ENCODE measurements at regions not wholly inside any gene's neighbourhood (a gene's known extent, or its start where the extent isn't known, plus 50 kb on each side); places are given as distances from the start of the nearest gene placed in this dataset.
A peak's percentile ranks its signal among the peaks of the same experiment; 100 is the strongest.
"Not testable (repeated sequence)": the region's sequence is repeated elsewhere in the genome, so short reads cannot be mapped to it uniquely, and the experiment has no call there.

- no peak for FAIRE-seq
- TF ChIP-seq CTCF (IDR thresholded peaks at IDR 0.05; ENCODE audit: insufficient read depth, missing control alignments): no peak
- no peak for DNase-seq (ENCODE audit: insufficient read length, low spot score)
Observed at GRCh38 chr6:93886416-93886815, 467.1 kb upstream of the EPHA7 start.

- no peak for DNase-seq (ENCODE audit: insufficient read length, low spot score)
- no peak for FAIRE-seq
- no peak for TF ChIP-seq CTCF (IDR thresholded peaks at IDR 0.05; ENCODE audit: insufficient read depth, missing control alignments)
Observed at GRCh38 chr6:93859971-93860370, 440.6 kb upstream of the EPHA7 start.

DNA sequence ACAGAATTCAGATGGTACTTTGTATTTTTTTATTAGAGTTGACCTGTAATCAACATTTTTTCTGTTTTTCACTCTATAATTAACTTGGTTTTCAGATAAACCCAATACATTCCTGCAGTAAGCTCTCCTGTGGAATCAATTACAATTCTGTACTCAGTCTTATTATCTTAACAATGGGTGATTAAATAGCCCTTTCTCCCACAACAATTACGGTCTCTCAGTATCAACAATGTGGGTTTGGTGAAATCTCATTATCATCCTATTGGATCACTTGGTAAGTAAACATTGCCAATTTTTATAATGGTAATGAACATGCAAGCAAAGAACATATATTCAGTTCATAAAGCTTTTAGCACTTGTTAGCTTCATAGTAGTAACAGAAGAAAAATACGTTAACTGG, 438.9 kb upstream of the EPHA7 start:
- no peak for TF ChIP-seq CTCF (IDR thresholded peaks at IDR 0.05; ENCODE audit: insufficient read depth, missing control alignments)
- no peak for DNase-seq (ENCODE audit: insufficient read length, low spot score)
- peak; percentile 11 for FAIRE-seq

DNA sequence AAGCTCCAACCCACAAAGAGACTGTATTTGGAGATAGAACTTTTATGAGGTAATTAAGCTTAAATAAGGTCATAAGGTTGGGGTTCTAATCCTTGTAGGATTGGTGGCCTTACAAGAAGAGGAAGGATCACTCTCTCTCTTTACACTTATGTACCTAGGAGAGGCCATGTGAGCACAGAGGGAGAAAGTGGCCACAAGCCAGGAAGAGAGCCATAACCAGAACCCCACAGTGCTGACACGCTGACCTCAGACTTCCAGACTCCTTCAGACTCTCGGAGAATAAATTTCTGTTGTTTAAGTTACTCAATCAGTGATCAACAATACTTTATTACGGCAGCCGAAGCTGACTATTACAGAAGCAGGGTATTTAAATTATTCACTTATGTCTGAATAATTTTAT, 430.5 kb upstream of the EPHA7 start:
- no peak for TF ChIP-seq CTCF (IDR thresholded peaks at IDR 0.05; ENCODE audit: insufficient read depth, missing control alignments)
- no peak for DNase-seq (ENCODE audit: insufficient read length, low spot score)
- FAIRE-seq: no peak

DNA sequence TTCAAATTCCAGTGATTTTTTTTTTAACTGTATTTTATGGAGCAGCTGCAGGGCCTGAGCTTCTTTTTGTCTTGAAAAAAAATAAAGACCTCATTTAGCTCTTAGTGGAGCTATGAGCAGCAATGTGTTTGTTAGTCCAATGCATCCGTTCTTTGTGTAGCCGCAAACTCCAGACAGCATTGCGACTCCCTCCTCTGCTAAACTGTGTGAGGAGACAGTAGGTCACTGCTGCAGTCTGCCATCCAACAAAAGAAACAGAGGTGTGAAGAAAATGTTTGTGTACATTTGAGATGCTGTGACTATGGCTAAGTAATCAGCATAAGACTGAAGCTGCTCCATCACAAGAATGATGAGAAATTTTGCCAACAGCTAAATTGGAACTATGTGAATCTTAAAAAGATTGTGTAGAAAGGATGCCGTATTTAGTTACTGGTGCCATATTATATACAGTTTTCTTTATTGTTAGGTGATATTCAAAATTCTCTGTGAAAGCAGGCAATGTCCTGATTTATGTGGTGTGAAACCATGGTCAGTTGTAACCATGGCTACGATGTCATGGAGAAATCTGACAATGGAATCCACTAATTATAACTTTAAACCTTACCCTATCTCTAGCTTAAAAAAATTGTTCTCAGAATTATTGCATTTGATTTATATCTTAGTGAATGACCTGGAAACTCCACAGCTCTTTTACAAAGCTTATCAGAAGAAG, 428.8 kb upstream of the EPHA7 start:
- DNase-seq (ENCODE audit: insufficient read length, low spot score) (no peak), FAIRE-seq (no peak)
- TF ChIP-seq CTCF (IDR thresholded peaks at IDR 0.05; ENCODE audit: insufficient read depth, missing control alignments): no peak

- no peak for FAIRE-seq
- no peak for DNase-seq (ENCODE audit: insufficient read length, low spot score)
- TF ChIP-seq CTCF (IDR thresholded peaks at IDR 0.05; ENCODE audit: insufficient read depth, missing control alignments): no peak
Observed at GRCh38 chr6:93842178-93842577, 422.8 kb upstream of the EPHA7 start.

DNA sequence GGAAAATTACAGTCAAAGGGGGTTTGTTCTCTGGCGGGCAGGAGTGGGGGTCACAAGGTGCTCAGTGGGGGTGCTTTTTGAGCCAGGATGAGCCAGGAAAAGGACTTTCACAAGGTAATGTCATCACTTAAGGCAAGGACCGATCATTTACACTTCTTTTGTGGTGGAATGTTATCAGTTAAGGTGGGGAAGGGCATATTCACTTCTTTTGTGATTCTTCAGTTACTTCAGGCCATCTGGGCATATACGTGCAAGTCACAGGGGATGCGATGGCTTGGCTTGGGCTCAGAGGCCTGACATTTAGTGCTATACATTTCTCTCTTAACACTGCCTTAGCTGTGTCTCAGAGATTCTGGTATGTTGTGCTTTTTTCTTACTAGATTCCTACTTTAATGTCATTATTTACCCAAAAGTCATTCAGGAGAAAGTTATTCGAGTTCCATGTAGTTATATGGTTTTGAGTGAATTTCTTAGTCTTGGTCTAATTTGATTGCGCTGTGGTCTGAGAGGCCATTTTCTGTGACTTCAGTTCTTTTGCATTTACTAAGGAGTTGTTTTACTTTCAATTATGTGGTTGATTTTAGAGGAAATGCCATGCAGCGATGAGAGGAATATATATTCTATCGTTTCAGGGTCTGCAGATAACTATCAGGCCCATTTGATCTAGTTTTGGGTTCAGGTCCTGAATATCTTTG, 416.2 kb upstream of the EPHA7 start:
- not testable (repeated sequence) for FAIRE-seq; DNase-seq (ENCODE audit: insufficient read length, low spot score)

DNA sequence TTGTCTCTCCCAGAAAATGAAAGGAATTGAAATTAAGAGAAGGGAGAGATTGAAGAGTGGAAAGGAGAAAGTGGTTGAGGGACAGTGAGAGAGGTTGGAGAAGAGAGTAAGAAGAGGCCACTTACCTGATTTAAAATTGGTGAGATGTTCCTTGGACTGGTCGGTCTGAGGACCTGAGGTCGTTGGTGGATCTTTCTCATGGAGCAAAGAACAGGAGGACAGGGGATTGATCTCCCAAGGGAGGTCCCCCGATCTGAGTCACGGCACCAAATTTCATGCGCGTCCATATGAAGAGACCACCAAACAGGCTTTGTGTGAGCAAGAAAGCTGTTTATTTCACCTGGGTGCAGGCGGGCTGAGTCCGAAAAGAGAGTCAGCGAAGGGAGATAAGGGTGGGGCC, 415.7 kb upstream of the EPHA7 start:
- not testable (repeated sequence) for FAIRE-seq; DNase-seq (ENCODE audit: insufficient read length, low spot score)

- not testable (repeated sequence) for FAIRE-seq; DNase-seq (ENCODE audit: insufficient read length, low spot score)
Observed at GRCh38 chr6:93833326-93833725, 414.0 kb upstream of the EPHA7 start.

- not testable (repeated sequence) for FAIRE-seq; DNase-seq (ENCODE audit: insufficient read length, low spot score)
Observed at GRCh38 chr6:93829757-93830156, 410.4 kb upstream of the EPHA7 start.

Measured in D721Med (cell line).